Endodermal cell (in vitro differentiated cells): ENCODE measurements at regions not wholly inside any gene's neighbourhood (a gene's known extent, or its start where the extent isn't known, plus 50 kb on each side); places are given as distances from the start of the nearest gene placed in this dataset.
"Not testable (repeated sequence)": the region's sequence is repeated elsewhere in the genome, so short reads cannot be mapped to it uniquely, and the experiment has no call there.

Source experiments
- DNase-seq: peaks from one replicate; pipeline ENCODE4 v3.0.0-alpha.2; 2017
- H3K27ac ChIP-seq: 2 replicates; pipeline ENCODE4 v1.5.1; 2013; ENCODE audit warnings: mild to moderate bottlenecking, low read depth, low read length, moderate library complexity
- H3K27me3 ChIP-seq: 2 replicates; pipeline ENCODE4 v1.6.1; 2013; ENCODE audit warnings: mild to moderate bottlenecking, low read length, moderate library complexity; ENCODE audit not compliant: insufficient read depth, control insufficient read depth, poor library complexity, severe bottlenecking
- H3K36me3 ChIP-seq: 2 replicates; pipeline ENCODE4 v1.7.0; 2013; ENCODE audit warnings: mild to moderate bottlenecking, low read length, moderate library complexity; ENCODE audit not compliant: control insufficient read depth, insufficient read depth
- H3K4me1 ChIP-seq: one replicate; pipeline ENCODE4 v1.7.0; 2013; ENCODE audit warnings: low read length; ENCODE audit not compliant: control insufficient read depth, insufficient read depth
- H3K4me3 ChIP-seq: 2 replicates; pipeline ENCODE4 v1.5.1; 2013; ENCODE audit warnings: mild to moderate bottlenecking, low read length, moderate library complexity
- H3K9ac ChIP-seq: 2 replicates; pipeline ENCODE4 v1.6.1; 2013; ENCODE audit warnings: mild to moderate bottlenecking, low read length, moderate library complexity; ENCODE audit not compliant: poor library complexity, severe bottlenecking; ENCODE audit errors: extremely low read depth
- H3K9me3 ChIP-seq: 2 replicates; pipeline ENCODE4 v1.6.1; 2013; ENCODE audit warnings: mild to moderate bottlenecking, low read length, moderate library complexity; ENCODE audit not compliant: control insufficient read depth
- H3K27ac Mint-ChIP-seq: 2 replicates; pipeline ENCODE4 v1.8.0; 2020; ENCODE audit warnings: mixed read lengths
- H3K27me3 Mint-ChIP-seq: 2 replicates; pipeline ENCODE4 v1.8.0; 2021; ENCODE audit warnings: mild to moderate bottlenecking, mixed read lengths; ENCODE audit not compliant: insufficient read depth
- H3K36me3 Mint-ChIP-seq: 2 replicates; pipeline ENCODE4 v1.8.0; 2020; ENCODE audit warnings: low read depth, mixed read lengths
- H3K4me1 Mint-ChIP-seq: 2 replicates; pipeline ENCODE4 v1.8.0; 2020; ENCODE audit warnings: mixed read lengths
- H3K4me3 Mint-ChIP-seq: 2 replicates; pipeline ENCODE4 v1.8.0; 2020; ENCODE audit warnings: mild to moderate bottlenecking, moderate library complexity, mixed read lengths
- H3K9me3 Mint-ChIP-seq: 2 replicates; pipeline ENCODE4 v1.8.0; 2020; ENCODE audit warnings: mild to moderate bottlenecking, mixed read lengths
- WGBS, 2 experiments: methylation state at CpG; one replicate each; pipeline versions ENCODE4 v1.1.5 to v1.1.7; 2013; ENCODE audit warnings: missing lambda C conversion rate in 2 of 2, mixed read lengths in 1 of 2; ENCODE audit not compliant: insufficient coverage in 1 of 2, insufficient read length in 1 of 2; 5-methylcytosine and 5-hydroxymethylcytosine counted together

DNA sequence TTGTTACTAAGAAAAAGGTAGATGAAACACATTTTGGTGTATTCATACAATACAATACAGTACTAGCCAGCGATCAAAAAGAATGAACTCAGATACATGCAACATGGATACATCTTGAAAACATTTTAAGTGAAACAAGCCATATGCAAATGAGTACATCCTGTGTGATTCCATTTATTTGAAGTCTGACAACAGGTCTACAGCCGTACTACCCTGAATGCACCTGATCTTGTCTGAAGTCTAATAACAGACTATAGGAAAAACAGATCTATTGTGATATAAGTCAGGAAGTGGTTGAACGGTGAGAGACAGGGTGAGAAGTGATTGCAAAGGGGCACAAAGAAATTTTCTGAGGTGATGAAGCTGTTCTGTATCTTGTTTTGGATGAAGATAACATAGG, 146.9 kb downstream of the NBPF8 start:
- not testable (repeated sequence) for H3K9ac ChIP-seq, H3K27ac ChIP-seq, H3K27me3 Mint-ChIP-seq, H3K9me3 Mint-ChIP-seq, H3K9me3 ChIP-seq, DNase-seq, H3K4me3 ChIP-seq, H3K36me3 ChIP-seq, H3K4me1 Mint-ChIP-seq, H3K36me3 Mint-ChIP-seq, H3K27ac Mint-ChIP-seq, H3K4me1 ChIP-seq, H3K27me3 ChIP-seq, H3K4me3 Mint-ChIP-seq
- WGBS, 2 experiments, result 100% methylated on average over 1 of the region's 3 CpGs; no CpG with 5 or more reads in 1 of the 2 experiments

DNA sequence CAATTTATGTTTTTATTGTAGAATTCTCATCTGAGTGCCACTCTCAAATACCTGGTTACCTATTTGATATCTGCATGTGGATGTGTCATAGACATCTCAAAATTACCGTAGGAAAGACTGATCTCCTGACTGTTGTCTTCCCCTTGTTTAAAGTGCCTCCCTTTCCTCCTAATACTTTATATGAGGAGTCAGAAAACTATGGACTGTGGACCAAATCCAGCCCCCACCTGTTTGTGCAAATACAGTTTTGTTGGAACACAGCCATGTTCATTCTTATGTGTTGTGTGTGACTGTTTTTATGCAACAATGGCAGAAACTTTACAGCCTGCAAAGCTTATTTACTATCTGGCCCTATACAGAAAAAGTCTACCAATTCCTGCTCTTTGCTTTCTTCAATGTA, 150.6 kb downstream of the NBPF8 start:
- not testable (repeated sequence) for H3K4me1 ChIP-seq, H3K27me3 Mint-ChIP-seq, H3K36me3 Mint-ChIP-seq, H3K9me3 ChIP-seq, DNase-seq, H3K27ac ChIP-seq, H3K36me3 ChIP-seq, H3K4me3 Mint-ChIP-seq, H3K9ac ChIP-seq, H3K4me3 ChIP-seq, H3K9me3 Mint-ChIP-seq, H3K27ac Mint-ChIP-seq, H3K4me1 Mint-ChIP-seq, H3K27me3 ChIP-seq
- WGBS, 2 experiments, result no CpG with 5 or more reads among the region's 1 CpG

DNA sequence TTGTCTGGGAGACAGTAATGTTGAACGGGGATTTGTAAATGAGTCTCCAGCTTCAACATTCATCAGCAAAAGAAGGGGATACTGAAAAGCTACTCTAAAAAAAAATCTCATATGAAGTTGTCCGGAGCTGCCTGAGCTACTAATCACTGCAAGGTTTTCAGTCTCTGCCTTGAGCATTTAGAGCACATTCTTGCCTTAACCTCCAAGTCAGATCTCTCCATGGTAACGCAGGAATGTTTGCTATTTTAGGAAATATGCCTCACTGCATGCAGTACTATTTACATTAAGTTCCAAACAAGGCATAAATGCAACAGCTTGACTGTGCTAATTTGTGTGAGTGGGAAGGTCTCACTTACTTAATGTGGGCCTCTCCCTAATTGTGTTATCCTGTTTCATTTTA, 152.8 kb downstream of the NBPF8 start:
- not testable (repeated sequence) for H3K27me3 Mint-ChIP-seq, DNase-seq, H3K9me3 ChIP-seq, H3K4me1 Mint-ChIP-seq, H3K36me3 ChIP-seq, H3K27me3 ChIP-seq, H3K36me3 Mint-ChIP-seq, H3K27ac Mint-ChIP-seq, H3K4me3 ChIP-seq, H3K27ac ChIP-seq, H3K4me3 Mint-ChIP-seq, H3K4me1 ChIP-seq, H3K9ac ChIP-seq, H3K9me3 Mint-ChIP-seq
- WGBS, 2 experiments, result no CpG with 5 or more reads among the region's 3 CpGs

DNA sequence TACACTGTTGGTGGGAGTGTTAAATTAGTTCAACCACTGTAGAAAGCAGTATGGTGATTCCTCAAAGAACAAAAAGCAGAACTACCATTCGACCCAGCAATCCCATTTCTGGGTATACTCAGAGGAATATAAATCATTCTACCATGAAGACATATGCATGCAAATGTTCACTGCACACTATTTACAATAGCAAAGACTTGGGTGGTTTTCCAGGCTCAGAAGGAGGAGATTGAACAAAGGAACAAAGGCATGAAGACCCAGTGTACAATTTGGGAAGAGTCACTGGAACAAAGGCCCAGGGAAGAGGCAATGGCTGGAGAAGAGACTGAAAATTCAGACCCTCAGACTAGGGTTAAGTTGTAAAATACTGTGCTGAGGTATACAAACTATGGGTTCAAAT, 148.5 kb upstream of the NBPF26 start:
- H3K9ac ChIP-seq, H3K27ac Mint-ChIP-seq: not testable (repeated sequence)

DNA sequence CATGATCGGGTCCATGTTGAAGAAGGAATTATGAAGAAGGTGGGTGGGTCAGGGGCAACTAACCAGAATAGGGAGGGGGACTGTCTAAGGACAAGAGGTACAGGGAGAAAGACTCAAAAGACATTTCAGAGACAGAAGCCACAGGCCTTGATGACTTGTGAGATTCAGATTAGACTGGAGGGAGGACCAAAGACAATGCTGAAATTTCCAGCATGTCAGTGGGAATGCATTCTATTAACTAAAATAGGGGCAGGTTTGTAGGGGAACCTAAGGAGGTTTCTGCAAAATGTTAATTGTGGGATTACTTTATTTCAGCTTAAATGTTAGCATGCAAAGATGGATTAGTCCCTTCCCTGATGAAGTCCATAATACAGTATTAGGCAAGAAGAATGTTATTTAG, 141.6 kb upstream of the NBPF26 start:
- H3K9ac ChIP-seq, DNase-seq, H3K4me1 ChIP-seq, H3K27ac Mint-ChIP-seq, H3K9me3 ChIP-seq, H3K4me3 Mint-ChIP-seq, H3K36me3 Mint-ChIP-seq, H3K4me3 ChIP-seq, H3K27ac ChIP-seq, H3K9me3 Mint-ChIP-seq, H3K27me3 Mint-ChIP-seq, H3K36me3 ChIP-seq, H3K4me1 Mint-ChIP-seq, H3K27me3 ChIP-seq: not testable (repeated sequence)
- WGBS, 2 experiments, result no CpG with 5 or more reads among the region's 1 CpG

More for the DNA sequence above, 148.5 kb upstream of the NBPF26 start:
- no CpG with 5 or more reads among the region's 1 CpG for WGBS, 2 experiments
- not testable (repeated sequence) for H3K27ac ChIP-seq, H3K27me3 Mint-ChIP-seq, H3K36me3 ChIP-seq, H3K4me3 Mint-ChIP-seq, H3K36me3 Mint-ChIP-seq, H3K4me1 ChIP-seq, DNase-seq, H3K27me3 ChIP-seq, H3K4me1 Mint-ChIP-seq, H3K9me3 Mint-ChIP-seq, H3K4me3 ChIP-seq, H3K9me3 ChIP-seq

DNA sequence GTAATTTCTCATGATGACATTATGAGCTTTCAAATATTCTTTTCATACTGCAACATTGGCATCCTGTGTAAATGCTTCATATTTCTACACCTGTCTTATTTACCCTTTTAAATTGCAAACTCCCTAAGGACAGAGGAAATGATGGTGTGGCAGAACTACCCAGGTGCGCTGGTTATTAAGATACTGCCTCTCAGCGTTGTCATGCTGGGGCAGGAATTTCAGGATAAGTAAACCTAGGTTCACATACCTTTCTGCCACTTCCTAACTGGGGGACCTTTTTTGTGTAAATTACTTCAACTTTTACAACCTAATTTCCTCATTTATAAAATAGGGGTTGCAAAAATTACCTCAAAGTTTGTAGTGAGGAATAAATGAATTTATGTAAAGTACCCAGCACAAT, 137.7 kb upstream of the NBPF26 start:
- H3K36me3 Mint-ChIP-seq, H3K4me3 Mint-ChIP-seq, H3K9ac ChIP-seq, H3K4me3 ChIP-seq, H3K36me3 ChIP-seq, H3K27ac Mint-ChIP-seq, H3K27me3 Mint-ChIP-seq, H3K9me3 ChIP-seq, H3K9me3 Mint-ChIP-seq, H3K4me1 ChIP-seq, H3K27ac ChIP-seq, H3K27me3 ChIP-seq, H3K4me1 Mint-ChIP-seq, DNase-seq: not testable (repeated sequence)
- WGBS, 2 experiments, result no CpG with 5 or more reads among the region's 2 CpGs

DNA sequence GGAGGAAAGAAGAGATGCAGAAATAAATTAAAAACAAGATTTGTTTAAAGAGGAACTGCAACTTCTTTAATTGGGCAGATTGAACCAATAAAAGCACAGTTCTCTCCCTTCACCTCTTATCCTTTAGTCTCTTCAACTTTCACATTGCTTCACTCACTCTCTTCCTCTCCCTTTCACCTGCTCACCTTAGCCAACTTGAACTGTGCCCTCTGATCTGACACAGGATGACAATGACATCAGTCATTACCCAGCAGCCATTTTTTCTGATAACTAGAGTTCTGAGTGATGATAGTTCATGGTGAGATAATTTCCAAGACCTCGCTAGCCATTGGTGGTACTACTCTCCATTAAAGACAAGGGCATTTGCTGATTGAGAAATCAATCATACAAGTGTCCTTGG, 134.9 kb upstream of the NBPF26 start:
- H3K27ac ChIP-seq, result not testable (repeated sequence)
- WGBS, 2 experiments, result no CpG with 5 or more reads among the region's 1 CpG

More for the DNA sequence above, 134.9 kb upstream of the NBPF26 start:
- H3K4me3 ChIP-seq, H3K9me3 ChIP-seq, H3K27me3 ChIP-seq, H3K27me3 Mint-ChIP-seq, H3K27ac Mint-ChIP-seq, H3K9ac ChIP-seq, H3K4me1 Mint-ChIP-seq, H3K4me1 ChIP-seq, H3K36me3 Mint-ChIP-seq, H3K36me3 ChIP-seq, DNase-seq, H3K4me3 Mint-ChIP-seq, H3K9me3 Mint-ChIP-seq: not testable (repeated sequence)
